HFF-Myc (cell line): ENCODE measurements at regions not wholly inside any gene's neighbourhood (a gene's known extent, or its start where the extent isn't known, plus 50 kb on each side); places are given as distances from the start of the nearest gene placed in this dataset.

Experiments used
- DNase-seq: peaks from one replicate; pipeline ENCODE4 v3.0.0-alpha.2; 2011; ENCODE audit warnings: low read depth; ENCODE audit errors: extremely low read depth
- H3K4me3 ChIP-seq: replicated peaks from 2 replicates; pipeline ENCODE4 v1.5.1; 2011; ENCODE audit warnings: low read depth, mild to moderate bottlenecking, control low read depth, low read length
- TF ChIP-seq, protein P1 (sequence below): IDR thresholded peaks from 2 replicates; pipeline ENCODE4 v1.5.1; 2012; ENCODE audit warnings: mild to moderate bottlenecking, low read depth, low read length, control low read depth; ENCODE audit errors: missing control alignments

DNA sequence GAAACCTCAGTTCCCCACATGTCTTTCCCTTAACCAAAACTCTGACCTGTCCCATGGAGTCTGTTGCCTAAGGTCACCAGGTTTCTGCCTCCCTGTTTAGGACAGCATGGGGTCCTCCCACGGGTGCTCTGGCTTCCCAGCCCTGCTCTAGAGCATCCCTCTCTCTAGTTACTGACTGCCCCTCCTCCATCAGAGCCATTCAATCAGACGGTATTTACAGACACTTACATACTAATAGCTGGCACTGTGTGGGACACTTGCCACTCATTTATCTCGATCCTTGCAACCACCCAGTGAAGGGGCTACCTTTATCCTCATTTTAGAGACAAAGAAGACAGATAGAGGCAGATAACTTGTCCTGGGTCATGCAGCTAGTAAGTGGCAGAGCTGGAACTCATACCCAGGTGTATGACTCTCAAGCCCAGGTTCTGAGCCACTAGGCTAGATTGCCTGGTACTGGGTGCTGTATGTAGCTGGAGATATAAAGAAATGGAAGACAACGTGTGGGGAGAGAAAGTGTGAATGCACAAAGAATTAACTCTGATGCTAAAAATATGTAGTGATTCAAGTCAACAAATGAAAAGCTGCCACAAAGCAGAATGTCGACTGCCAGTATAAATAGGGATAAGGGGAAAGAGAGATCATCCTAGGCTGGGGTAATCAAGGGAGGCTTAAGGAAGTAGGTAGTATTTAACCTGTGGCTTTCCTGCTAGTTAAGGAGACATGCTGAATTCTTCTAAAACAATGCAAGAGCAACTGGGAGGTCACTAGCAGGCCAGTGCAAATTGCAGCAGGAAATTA is 52.5 kb upstream of the PDE8B start:
- TF ChIP-seq, protein P1, sequence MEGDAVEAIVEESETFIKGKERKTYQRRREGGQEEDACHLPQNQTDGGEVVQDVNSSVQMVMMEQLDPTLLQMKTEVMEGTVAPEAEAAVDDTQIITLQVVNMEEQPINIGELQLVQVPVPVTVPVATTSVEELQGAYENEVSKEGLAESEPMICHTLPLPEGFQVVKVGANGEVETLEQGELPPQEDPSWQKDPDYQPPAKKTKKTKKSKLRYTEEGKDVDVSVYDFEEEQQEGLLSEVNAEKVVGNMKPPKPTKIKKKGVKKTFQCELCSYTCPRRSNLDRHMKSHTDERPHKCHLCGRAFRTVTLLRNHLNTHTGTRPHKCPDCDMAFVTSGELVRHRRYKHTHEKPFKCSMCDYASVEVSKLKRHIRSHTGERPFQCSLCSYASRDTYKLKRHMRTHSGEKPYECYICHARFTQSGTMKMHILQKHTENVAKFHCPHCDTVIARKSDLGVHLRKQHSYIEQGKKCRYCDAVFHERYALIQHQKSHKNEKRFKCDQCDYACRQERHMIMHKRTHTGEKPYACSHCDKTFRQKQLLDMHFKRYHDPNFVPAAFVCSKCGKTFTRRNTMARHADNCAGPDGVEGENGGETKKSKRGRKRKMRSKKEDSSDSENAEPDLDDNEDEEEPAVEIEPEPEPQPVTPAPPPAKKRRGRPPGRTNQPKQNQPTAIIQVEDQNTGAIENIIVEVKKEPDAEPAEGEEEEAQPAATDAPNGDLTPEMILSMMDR, result no peak
- H3K4me3 ChIP-seq, result no peak overlapping the region
- no peak for DNase-seq

DNA sequence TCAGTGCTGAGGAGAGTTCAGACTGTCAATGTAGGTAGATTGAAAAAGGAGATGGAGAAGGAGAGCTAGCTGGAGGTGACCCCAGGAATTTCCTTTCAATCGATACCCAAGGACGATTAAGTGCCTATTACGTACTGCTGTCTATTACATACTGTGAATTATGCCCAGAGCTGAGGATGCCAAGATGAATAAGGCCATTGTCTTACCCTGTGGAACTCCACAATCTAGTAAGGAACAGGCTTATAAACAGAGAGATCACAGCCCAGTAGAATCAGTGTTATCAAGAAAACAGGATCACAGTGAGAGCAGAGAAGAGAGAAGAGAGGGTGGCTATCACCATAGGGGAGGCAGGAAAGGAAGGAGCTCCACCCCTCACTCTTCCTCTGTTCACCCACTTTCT is 54.1 kb upstream of the PDE8B start:
- TF ChIP-seq, protein P1, result no peak
- H3K4me3 ChIP-seq, result no peak overlapping the region
- DNase-seq, result no peak

DNA sequence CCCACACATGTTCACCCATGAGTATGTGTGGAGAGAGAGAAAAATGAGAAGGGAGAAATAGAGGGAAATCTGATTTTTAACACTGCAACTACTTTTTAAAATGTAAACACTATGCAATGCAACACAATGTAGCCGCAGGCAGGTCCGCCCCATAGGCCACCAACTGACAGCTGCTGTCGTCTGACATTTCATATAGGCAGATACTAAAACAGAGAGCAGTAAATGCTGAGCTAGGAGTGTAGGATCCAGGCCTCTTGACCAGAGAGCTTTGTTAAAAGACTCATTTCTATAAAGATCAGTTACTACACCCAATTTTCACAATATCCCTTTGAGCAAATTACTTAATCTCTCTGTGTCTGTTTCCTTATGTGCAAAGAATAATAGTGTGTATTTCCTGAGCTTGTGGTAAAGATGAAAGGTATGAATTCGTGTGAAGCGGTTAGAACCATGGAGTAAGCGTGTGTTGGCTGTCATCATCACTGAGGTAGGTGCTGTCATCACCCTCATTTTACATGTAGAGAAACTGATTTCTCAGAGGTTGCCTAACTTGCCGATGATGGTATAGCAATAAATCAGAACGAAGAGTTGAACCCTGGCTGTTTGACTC is 55.2 kb upstream of the PDE8B start:
- H3K4me3 ChIP-seq, result no peak overlapping the region
- DNase-seq, result no peak
- TF ChIP-seq, protein P1, result no peak

DNA sequence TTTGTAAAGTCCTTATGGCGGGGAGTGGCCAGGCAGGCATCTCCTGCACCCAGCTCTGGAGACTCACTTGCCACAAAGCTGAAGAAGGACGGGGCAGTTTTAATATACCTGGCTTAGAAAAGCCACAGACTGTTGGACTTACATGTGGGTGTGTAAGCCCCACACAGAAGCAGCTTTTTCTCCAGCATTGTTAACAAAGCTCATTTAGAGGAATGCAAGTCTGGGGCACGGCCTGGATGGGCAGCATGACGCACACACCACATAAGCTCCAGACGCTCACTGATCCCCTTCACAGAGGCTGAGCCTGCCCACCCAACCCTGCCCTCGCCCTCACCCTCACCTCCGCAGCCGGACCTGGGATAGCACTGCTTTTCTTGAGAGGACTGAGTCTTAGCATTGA is 58.0 kb upstream of the PDE8B start:
- TF ChIP-seq, protein P1, result no peak
- no peak for DNase-seq
- H3K4me3 ChIP-seq, result no peak overlapping the region

DNA sequence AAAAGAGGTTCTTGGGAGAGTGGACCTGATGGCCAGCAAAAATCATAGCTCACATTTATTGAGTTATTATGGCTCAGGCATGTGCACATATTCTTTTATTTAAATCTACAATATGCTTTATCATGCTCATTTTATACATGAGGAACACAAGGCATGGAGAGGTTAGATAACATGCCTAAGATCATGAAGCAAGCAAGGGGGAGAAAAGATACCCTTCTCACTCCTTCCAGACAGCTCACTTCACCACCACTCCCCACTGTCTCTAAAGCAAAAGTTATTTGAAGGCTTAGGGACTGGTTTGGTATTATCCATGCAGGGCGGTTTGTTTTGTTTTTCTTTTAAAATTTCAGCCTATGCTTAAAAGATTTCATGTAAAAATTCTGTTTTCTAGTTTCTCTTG is 59.0 kb upstream of the PDE8B start:
- DNase-seq, result no peak
- no peak overlapping the region for H3K4me3 ChIP-seq
- TF ChIP-seq, protein P1, result no peak

DNA sequence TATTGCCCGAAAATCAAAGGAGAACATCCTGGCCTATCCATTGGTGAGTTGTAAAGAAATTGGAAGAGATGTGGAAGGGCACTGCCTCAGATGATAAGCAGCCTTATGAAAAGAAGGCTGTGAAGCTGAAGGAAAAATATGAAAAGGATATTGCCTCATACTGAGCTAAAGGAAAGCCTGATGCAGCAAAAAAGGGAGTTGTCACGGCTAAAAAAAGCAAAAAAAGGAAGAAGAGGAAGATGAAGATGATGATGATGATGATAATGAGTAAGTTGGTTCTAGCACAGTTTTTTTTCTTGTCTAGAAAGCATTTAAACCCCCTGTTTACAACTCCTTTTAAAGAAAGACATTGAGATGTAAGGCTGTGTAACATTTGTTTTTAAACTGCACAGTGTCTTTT is 59.8 kb upstream of the ZBED3 start:
- TF ChIP-seq, protein P1, result no peak
- DNase-seq, result no peak
- no peak overlapping the region for H3K4me3 ChIP-seq
